Testis (tissue), 2 donors: ENCODE measurements at regions not wholly inside any gene's neighbourhood (a gene's known extent, or its start where the extent isn't known, plus 50 kb on each side); places are given as distances from the start of the nearest gene placed in this dataset.

Experiments used
- CTCF ChIP-seq, 3 experiments: fragments of 450-650 bp in 2 of 3; fragments of 200-600 bp in 1 of 3; sonication (generic) in 1 of 3; IDR thresholded peaks; one replicate each; pipeline ENCODE4 v1.5.1; 2016 to 2019; ENCODE audit warnings: antibody characterized with exemption in 3 of 3, mild to moderate bottlenecking in 2 of 3, moderate library complexity in 1 of 3
- POLR2A ChIP-seq: fragments of 450-650 bp; IDR thresholded peaks from one replicate; pipeline ENCODE4 v1.6.1; 2017; ENCODE audit warnings: antibody characterized with exemption, mild to moderate bottlenecking, moderate library complexity

GRCh38 chr17:34758718-34759117, 179.3 kb downstream of the TMEM132E start:
- TF ChIP-seq POLR2A, result no peak
- no peak for TF ChIP-seq CTCF (IDR thresholded peaks at IDR 0.05)
